Glomerular endothelial cell (primary cell): ENCODE measurements at regions not wholly inside any gene's neighbourhood (a gene's known extent, or its start where the extent isn't known, plus 50 kb on each side); places are given as distances from the start of the nearest gene placed in this dataset.

Experiments used
- DNase-seq: peaks from one replicate; pipeline ENCODE4 v3.0.0-alpha.2; 2011; ENCODE audit warnings: low read depth, low spot score; ENCODE audit errors: extremely low read depth

- no peak for DNase-seq
Observed at GRCh38 chr6:40759838-40760237, 172.7 kb upstream of the LRFN2 start.

GRCh38 chr6:40759264-40759663 lies 172.1 kb upstream of the LRFN2 start:
- no peak for DNase-seq

- no peak for DNase-seq
Observed at GRCh38 chr6:40755749-40756452, 168.7 kb upstream of the LRFN2 start.

- no peak for DNase-seq
Observed at GRCh38 chr6:40755046-40755681, 168.0 kb upstream of the LRFN2 start.

DNA sequence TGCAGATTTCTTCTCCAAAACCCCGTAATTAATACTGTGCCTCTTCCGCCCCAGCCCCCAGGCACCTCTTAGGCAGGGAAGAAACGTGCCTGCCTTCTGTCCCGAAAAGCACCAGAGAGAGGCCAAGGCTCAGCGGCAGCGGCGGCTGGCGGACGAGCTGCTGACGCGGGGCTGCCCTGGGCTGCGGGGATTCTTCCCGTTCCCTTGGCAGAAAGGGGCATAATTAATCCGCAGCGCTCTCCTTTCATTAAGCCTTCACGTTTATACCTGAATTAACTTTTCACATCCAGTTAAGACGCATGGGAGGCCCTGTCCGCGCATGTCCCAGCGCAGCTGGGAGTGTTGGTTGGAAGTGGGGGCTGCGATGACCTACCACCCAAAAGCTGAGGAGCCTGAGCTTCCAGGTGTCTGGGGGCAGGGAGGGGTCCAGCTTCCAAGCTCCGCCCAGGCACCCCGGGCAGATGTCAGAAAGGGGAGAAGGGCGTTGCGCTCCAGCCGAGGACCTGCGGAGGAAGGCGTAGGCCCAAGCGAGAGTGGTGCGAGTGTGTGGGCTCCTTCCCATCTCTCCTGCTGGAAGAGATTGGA lies 167.4 kb upstream of the LRFN2 start:
- no peak for DNase-seq

DNA sequence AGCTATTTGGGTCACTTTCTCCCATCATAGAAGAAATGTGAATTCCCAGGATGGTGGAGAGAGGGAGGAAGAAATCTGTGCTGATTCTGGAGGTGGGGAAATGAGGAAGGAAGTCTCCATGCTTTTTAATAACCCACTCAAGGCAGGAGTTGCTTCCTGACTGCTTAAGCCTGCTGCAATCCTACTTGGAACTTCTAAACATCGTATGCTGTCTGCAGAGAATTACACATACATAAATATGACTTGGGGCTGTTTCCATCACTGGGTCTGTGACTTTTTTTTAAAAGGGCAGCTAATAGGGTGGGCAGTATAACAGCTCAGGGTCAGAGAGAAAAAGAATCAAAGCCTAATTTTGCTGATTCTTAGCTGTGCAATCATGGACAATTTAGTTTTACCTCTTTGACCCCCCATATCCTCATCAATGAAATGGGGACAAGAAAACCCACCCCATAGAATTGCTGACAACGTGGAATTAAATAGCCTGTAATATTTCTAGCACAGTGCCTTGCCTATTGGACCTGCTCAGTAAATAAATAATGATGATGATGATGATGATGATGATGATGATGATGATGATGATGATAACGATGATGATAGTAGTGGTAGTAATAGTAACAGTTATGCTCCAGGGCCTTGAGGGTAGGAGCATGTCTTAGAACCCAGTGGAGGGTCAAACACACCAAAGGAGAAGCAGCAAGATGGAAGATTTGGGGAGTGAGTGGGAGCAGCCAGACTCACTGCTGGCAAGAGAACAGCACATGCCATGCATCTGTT lies 166.7 kb upstream of the LRFN2 start:
- DNase-seq, result no peak

DNA sequence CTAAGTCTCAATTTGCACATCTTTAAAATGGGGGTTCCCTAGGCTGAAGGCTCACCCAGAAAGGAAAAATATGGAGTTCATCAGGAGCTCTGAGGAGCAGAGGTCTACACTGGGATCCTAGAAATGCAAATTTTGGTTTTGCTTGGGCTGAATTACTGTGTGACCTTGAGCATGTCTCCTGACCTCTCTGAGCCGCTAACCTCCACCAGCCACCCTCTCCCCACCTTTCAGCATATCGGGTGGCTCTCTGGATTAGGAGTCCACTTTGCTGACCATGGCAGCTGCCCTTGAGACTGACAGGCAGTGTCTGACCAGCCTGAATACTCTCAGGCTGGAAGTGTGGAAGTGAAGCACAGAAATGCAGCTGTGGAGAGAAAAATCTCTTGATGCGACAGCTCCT lies 165.9 kb upstream of the LRFN2 start:
- DNase-seq, result no peak

- DNase-seq, result no peak
Observed at GRCh38 chr6:40744835-40745234, 157.7 kb upstream of the LRFN2 start.

- DNase-seq, result no peak
Observed at GRCh38 chr6:40743690-40744446, 156.7 kb upstream of the LRFN2 start.

DNA sequence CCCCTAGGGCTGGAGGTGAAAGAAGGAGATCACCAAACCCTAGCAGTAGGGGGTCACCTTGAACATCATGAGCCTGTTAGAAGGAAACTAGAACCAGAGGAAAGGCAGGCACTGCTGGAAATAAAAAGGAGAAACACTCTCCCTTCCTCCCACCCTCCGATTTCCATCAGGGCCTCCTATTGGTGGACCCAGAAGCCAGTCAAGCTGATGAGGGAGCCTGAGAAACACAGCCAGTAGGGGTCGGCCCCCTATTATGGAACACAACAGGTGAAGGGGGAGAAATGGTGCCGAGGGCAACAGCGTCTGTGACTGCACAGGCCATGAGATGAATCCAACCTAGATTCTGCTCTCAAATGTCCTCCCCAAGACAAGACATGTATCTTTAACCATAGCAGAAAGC lies 156.1 kb upstream of the LRFN2 start:
- no peak for DNase-seq

- no peak for DNase-seq
Observed at GRCh38 chr6:40740518-40740917, 153.4 kb upstream of the LRFN2 start.

DNA sequence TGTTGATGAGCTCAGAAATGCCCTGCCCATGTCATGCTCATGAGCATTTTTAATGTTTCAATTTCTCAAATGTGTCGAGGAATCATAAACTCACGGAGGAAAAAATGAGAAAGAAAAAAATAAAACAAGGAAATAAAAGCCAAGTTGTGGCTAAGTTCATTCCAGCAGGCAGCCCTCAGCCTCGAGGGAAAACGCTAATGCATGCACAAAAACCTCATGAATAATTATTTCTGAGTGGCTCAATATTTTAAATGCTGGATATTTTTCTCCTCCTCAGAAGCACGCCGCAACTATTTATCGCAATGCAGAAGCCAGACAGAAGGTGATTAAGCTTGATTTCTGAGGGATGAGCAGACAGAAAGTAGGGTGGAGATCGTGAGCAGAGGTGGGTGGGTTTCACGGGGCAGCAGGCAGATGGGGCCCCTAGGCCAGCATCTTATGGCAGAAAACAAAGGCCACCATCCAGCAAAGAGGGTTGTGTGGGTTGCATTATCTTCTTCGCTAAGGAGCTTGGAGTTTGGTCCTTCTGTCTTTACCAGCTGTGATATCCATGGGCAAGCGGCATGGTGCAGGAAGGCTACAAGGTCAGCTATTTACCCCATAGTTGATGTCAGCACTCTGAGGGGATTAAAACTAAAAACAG lies 151.5 kb upstream of the LRFN2 start:
- no peak for DNase-seq

DNA sequence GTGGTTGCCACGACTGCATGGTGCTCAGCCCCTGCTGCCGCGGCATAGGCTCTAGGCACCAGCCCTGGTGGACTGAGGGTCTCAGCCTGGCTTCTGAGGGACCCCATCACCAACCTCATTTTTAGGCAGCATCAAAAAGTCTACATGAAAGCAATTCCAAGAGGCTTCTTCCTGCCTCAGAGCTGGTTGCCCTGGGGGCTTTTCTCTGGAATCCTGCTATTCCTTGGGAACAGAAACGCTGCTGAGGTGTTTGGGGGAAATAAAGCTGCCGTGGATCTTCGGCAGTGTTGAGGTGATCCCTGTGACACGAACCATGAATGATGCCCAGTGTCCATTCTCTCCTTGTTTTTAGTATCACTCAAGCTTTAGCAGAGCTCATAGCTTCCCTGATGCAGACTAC lies 148.4 kb upstream of the LRFN2 start:
- no peak for DNase-seq

GRCh38 chr6:40735121-40735520 lies 148.0 kb upstream of the LRFN2 start:
- no peak for DNase-seq

GRCh38 chr6:40734607-40735006 lies 147.4 kb upstream of the LRFN2 start:
- no peak for DNase-seq

GRCh38 chr6:40733770-40734396 lies 146.7 kb upstream of the LRFN2 start:
- DNase-seq, result no peak

DNA sequence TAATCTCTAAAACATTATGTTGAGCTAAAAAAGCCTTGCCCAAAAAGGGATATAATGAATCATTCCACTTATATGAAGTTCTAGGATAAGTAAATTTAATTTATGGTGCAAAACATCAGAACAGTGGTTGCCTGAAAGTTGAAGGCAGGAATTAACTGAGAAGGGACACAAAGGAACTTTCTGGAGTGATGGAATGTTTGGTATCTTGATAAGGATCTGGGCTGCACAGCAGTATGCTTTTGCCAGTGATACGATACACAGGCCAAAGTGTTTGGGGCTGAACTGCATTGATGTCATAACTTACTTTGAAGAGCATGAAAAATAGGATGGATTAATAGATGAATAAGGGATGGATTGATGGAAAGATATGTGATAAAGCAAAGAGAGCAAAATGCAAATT lies 146.1 kb upstream of the LRFN2 start:
- no peak for DNase-seq

DNA sequence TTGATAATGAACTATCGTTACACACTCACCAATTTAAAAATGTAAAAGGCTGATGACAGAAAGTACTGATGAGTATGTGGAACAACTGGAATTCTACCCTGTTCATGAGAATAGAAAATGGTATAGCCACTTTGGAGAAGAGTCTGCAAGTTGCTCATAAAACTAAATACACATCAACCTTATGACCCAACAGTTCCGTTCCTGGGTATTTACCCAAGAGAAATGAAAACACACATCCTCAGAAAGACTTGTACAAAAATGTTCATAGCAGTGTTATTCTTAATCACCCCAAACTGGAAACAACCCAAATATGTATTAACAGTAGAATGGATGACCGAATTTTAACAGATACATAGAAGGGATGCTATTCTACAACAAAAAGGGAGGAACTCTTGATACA lies 145.7 kb upstream of the LRFN2 start:
- DNase-seq, result no peak

DNA sequence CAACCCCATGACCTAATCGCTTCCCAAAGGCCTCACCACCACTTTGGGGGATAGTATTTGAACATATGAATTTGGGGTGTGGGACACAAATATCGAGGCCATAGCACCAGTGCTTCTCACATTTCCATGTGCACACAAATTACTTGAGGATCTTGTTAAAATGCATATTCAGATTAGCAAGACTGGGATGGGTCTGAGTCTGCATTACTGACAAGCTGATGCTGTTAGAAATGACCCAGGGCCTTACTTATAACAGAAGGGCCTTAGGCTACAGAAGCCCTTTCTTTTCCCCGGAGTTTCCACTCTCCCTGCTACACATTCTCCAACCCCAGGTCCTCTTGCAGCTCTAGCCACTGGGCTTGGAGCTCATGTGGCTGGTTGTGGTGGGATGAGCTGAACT lies 141.5 kb upstream of the LRFN2 start:
- no peak for DNase-seq

DNA sequence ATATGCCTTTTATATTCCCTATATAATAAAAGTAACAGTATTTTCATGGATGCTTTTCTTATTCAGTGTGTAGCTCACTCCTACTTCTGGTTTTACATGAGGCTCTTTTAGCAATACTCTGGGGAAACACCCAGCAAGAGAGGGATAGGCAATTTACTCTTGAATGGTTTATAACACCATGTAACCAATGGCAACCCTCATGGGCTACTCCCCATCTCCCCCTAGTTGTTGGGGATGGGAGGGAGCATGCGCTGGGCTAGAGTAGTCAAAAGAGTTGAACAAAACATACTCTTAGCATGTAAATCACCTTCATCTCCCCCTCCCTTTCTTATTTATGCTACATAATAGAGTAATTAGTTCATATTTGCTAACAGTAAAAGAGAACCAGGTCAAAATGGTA lies 140.1 kb upstream of the LRFN2 start:
- DNase-seq, result no peak
